GM18873 (cell line): ENCODE measurements at regions not wholly inside any gene's neighbourhood (a gene's known extent, or its start where the extent isn't known, plus 50 kb on each side); places are given as distances from the start of the nearest gene placed in this dataset.

Source experiments
- ATAC-seq: cut with Tn5 transposase; IDR thresholded peaks from one replicate; pipeline ENCODE4 v1.9.1; 2021; ENCODE audit warnings: mild to moderate bottlenecking, moderate library complexity, moderate number of reproducible peaks; ENCODE audit not compliant: unreplicated experiment, low FRiP score

DNA sequence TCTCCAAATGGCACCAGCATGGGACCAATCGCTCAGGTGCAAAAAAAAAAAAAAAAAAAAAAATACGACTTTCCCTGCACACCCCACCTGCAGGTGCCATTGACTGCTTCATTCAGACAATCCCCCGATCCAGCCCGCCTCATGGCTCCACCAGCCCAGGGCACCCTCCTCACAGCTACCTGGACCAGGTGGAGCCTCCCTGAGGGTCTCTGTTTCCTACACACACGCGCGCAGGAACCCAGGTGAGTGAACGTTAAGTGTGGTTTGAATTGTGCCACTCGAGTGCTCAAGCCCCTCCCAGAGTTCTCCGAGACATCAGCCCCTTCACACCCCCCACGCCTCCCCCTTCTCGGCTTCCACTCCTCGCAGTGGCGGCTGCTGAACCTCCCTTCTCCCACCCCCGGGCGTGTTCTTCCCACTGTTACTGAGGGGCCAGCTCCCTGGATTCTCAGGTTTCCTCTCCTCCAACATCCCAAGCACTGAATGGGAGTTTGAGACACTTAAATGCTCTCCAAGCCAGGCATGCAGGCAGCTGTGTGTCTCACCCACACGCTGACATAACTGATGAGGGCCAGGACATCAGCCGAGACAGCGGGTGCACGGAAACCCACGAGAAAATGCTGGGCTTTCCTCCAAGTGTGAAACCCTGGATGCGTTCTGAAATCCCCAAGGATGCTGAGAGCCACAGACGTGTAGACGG is 88.8 kb upstream of the SNTG2 start:
- ATAC-seq: no peak

DNA sequence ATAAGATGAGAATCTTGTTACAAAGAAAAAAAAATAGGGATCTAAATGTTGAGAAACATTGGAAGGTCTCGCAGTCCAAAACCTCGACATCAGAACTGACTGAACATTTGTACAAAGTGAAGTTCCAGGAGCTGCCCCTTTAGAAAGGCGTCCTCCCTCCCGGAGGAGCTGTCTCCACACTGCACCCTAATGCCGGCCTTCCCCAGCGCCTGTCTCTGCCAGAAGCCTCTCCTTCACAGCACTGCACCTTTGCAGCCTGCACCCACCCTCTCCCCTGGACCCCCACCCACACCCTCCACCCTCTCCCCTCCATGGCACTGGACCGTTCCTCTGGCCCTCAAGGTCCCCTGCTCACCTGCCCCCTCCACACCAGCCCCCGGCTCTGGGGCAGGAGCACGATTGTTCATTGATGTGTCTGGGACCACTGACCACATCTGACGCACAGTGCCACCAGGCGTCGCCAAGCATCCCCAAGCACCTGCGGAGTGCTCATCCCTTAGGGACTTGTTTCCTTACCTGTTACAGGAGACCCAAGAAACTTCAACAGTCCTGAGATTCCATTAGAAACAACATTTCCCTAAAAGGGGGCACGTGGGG is 90.3 kb upstream of the SNTG2 start:
- no peak for ATAC-seq

DNA sequence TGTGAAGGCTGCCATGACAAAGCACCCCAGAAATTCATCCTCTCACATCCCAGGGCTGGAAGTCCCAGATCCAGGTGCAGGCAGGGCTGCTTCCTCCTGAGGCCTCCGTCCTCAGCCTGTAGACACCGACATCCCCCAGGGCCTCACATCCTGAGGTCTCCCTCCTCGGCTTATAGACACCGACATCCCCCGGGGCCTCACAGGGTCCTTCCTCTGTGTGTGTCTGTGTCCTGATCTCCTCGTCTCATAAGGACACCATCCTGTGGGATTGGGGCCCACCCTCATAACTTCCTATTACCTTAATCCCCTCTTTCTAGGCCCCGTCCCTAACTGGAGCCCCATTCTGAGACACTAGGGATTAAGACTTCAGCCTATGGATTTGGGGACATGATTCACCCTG is 92.0 kb upstream of the SNTG2 start:
- ATAC-seq: no peak

DNA sequence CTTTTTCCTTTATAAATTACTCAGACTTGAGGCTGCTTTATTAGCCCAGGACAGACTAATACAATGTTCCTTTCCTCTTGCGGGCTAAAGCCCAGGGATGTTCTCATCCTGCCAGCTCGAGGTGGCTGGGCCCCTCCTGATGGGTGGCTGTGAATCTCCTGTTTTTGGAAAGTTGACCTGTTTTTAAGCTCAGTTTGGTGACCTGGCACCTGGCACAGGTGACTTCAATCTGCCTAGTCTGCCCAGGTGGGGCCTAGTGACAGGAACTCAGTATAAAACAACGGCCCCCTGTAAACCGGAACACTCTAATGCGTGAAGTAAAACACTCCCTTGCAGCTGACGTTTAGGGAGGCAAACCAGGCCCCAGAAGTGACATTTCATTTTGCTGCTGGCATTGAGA is 92.7 kb upstream of the SNTG2 start:
- no peak for ATAC-seq

- no peak for ATAC-seq
These were observed 93.6 kb upstream of the SNTG2 start for GRCh38 chr2:857081-857480.

GRCh38 chr2:856456-856855 is 94.2 kb upstream of the SNTG2 start:
- no peak for ATAC-seq

DNA sequence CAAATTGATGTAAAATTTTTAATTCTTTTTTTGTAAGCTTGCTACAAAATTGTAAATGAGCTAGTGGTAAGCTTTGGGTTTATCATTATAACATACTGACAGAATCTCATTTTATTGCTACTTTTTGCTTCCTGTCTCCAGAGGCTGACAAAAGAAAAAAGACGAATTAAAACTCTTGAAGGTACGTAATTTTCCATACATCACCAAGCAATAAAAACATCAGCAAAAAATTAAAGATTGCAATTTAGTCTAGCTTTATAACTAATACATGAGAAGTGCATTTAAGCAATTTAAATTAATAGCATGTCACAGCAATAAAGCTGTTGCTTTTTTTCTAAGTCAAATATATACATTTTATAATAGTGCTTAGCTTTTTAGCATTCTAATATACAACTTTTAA is 94.6 kb upstream of the SNTG2 start:
- no peak for ATAC-seq

GRCh38 chr2:855177-855576 is 95.5 kb upstream of the SNTG2 start:
- no peak for ATAC-seq

GRCh38 chr2:854460-854859 is 96.2 kb upstream of the SNTG2 start:
- ATAC-seq: no peak

DNA sequence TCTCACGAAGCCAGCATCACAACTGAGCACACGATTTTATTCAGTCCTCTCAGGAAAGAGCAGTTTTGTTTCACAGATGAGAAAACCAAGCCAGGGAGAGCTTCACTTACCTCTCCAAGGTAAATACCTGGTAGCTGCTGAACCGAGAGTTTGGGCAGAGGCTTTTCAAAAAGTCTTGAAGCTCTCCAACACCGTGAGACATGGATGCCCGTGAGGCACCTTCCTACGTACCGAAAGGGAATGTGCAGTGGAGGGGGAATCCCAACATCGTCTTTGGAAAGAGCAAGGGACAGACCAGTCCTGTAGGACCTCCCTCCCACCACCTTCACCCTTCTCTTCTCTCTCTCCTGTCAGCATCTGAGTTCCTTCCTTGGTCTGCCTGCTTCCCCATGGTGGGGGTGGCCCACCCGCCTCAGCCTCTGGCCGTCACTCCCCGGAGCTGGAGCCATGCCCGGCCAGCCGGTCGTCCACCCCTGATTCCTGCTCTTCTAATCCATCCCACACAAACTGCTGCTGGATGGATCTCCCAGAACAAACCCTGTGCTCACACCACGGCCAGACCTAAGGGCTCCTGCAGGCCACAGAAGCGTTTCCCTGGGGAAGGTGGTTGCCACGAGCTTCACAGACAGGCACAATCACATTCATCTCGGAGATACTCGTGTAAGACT is 97.3 kb upstream of the SNTG2 start:
- ATAC-seq: no peak

GRCh38 chr2:852168-852567 is 98.5 kb upstream of the SNTG2 start:
- no peak for ATAC-seq

GRCh38 chr2:851680-852079 is 99.0 kb upstream of the SNTG2 start:
- ATAC-seq: no peak

DNA sequence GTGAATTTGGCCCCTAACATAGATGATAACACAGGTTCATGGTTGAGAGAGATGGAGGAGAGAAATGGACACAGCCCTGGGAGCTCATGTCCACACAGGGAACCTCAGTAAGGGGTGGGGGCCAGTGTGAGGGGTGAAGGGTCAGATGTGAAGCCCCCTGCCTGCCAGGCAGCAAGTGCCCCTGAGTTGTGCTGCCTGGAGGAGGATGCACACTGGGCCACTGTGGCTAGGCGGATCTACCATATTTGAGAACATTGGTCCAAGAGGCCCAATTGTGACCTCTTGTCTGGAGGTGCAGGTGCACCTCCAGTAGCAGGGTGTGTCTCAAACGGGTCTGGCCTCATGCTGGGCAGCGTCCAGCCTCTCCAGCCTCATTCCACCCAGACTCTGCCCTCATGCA is 99.6 kb upstream of the SNTG2 start:
- no peak for ATAC-seq

DNA sequence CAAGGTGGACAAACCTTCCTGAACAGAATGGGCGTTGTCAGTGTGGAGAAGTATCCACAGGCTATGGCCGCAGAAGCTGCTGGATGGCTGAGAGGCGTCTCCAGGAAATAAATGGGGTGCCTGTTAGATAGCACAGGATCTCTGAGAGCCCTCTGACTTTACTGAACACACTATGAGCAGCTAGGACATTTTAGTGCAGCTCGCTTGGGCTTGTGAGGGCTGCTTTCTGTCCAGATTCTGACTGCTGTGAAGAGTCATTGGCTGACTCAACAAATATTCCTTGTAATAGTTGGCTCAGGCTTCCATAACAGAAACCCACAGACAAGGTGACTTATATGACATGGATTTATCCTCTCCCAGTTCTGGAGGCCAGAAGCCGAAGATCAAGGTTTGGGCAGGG is 100.2 kb upstream of the SNTG2 start:
- ATAC-seq: no peak

- ATAC-seq: no peak
These were observed 102.5 kb upstream of the SNTG2 start for GRCh38 chr2:848099-848498.

DNA sequence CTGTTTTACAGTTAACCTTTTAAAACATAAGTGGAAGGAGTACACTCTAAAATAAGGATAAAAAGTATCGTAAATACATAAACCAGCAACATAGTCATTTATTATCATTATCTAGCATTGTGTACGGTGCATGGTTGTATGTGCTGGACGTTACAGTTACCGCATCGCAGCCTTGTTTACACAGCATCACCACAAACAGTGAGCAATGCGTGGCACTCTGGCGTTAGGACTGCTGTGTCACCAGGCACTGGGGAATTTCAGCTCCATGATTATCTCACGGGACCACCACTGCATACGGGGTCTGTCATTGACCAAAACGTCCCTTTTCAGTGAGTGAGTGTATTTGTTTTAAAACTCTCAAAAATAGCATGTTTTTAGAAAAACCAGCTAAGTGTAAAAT is 103.0 kb upstream of the SNTG2 start:
- ATAC-seq: no peak

- ATAC-seq: no peak
These were observed 105.9 kb upstream of the SNTG2 start for GRCh38 chr2:844715-845114.

DNA sequence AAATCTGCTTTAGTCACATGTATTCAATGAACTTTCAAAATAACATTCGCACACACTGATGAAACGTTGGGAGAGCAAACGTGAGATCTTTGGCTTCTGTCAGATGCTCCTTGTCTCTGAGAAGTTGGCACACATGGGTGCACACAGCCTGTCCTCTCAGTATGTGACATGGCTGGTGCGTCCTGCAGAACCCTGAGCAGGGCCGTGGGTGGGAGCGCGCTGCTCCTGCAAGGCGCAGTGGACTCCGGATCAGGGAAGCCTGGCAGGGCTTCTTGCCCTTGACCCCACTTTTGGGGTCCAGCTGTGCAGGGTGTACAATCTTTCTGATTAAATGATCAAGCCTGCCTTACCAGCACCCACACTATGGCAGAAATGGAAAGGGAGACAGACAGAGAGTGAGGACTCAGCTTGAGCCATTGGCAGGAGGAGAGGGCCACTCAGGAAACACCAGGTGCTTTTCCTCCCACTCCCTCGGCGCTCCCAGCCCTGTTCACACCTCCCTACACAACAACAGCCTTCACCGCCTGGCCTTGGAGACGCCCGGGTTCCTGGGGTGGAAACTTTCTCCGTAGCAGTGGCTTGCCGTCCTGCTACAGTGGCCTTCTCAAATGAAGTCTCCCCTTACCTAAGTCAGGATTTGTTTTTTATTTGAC is 108.4 kb upstream of the SNTG2 start:
- no peak for ATAC-seq

- ATAC-seq: no peak
These were observed 109.6 kb upstream of the SNTG2 start for GRCh38 chr2:841036-841435.

GRCh38 chr2:834233-834632 is 116.4 kb upstream of the SNTG2 start:
- ATAC-seq: no peak

DNA sequence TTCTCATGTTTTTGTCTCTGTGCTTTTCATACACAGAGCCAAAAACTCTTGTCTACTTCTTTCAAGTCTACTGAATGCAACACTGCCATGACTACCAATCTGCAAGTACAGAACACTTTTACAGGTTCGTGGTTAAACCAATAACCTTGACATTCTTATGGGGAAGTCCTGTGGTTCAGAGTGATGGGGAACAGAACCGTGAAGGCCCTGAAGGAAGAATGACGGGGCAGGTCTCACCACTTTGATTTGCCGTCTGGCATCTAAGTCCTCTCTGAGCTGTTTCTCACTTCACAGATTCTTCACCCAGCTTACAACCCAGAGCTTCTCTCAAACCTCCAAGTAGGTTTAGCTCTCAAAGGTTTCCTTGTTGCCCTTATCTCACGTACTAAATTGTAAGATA is 117.5 kb upstream of the SNTG2 start:
- ATAC-seq: no peak

DNA sequence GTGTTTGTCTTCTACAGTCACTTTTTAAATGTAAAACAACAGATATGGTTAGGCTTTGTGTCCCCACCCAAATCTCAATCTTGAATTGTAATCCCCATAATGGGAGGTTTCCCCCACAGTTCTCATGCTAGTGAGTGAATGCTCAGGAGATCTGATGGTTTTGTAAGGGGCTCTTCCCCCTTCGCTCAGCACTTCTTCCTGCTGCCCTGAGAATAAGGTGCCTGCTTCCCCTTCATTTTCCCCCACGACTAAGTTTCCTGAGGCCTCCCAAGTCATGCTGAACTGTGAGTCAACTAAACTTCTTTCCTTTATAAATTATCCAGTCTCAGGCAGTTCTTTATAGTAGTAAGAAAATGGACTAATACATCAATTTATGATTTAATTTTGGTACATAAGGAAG is 118.0 kb upstream of the SNTG2 start:
- ATAC-seq: no peak
